GM12873 (cell line): ENCODE measurements at regions not wholly inside any gene's neighbourhood (a gene's known extent, or its start where the extent isn't known, plus 50 kb on each side); places are given as distances from the start of the nearest gene placed in this dataset.

Experiments
- TF ChIP-seq, protein P1 (sequence below): IDR thresholded peaks from 2 replicates; pipeline ENCODE4 v1.5.1; 2012; ENCODE audit warnings: low read depth, mild to moderate bottlenecking, moderate library complexity, low read length, control low read depth; ENCODE audit not compliant: insufficient read depth; ENCODE audit errors: missing control alignments

DNA sequence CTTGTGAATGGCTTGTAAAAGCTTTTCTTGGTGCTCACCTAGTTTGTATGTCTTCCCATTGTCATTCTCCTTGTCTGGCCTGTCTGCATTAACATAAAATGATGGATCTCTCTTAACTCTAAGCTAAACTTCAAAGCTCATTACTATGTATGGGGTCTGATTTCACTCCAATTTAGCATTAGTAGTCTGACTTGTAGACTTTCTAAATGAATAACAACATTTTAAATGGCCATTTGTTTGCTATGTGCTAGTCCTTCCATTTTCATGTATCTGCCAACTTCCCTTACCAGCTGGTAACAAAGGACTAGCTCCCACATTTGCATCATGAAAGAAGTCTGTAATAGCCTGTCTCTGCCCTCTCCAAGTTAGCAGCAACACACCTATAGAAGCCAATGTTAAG, 324.2 kb upstream of the RGPD4 start:
- TF ChIP-seq, protein P1, sequence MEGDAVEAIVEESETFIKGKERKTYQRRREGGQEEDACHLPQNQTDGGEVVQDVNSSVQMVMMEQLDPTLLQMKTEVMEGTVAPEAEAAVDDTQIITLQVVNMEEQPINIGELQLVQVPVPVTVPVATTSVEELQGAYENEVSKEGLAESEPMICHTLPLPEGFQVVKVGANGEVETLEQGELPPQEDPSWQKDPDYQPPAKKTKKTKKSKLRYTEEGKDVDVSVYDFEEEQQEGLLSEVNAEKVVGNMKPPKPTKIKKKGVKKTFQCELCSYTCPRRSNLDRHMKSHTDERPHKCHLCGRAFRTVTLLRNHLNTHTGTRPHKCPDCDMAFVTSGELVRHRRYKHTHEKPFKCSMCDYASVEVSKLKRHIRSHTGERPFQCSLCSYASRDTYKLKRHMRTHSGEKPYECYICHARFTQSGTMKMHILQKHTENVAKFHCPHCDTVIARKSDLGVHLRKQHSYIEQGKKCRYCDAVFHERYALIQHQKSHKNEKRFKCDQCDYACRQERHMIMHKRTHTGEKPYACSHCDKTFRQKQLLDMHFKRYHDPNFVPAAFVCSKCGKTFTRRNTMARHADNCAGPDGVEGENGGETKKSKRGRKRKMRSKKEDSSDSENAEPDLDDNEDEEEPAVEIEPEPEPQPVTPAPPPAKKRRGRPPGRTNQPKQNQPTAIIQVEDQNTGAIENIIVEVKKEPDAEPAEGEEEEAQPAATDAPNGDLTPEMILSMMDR: no peak

DNA sequence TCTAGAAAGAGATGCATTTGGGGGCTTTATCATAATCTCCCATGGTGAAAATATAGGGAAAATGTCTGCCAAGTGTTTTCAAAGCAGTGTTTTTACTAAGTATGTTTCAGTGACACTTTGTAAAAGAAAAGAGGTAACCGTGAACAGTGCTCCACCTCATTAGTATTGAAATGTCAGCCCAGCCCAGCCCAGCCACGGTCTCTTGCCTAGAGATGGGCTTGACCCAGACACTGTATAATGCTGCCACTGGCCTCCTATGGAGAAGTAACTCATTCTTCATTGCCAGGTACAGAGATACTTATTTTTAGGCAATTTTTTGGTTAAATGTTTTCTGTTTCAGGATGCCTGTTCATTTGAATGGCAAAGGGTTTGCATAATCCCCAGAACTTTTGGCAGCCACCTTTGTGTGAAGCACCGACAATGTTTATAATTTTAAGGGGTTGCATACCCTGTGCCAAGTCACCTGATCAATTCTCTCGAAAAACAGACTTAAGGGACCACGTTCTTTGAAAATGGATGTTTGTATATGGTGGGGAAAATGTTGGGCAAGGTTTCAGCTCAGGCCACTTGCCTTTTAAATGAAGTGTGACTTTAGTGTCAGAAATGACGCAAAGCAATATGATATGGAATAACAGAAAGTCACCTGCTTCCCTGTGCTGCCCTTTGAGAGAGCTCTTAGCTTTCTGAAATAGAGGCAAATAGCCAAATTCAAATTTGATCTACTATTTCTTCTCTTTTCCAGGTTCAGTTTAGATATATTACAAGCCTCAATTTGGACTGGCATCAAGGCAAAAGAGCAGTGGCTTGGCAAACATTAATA, 314.5 kb upstream of the RGPD4 start:
- TF ChIP-seq, protein P1: no peak

DNA sequence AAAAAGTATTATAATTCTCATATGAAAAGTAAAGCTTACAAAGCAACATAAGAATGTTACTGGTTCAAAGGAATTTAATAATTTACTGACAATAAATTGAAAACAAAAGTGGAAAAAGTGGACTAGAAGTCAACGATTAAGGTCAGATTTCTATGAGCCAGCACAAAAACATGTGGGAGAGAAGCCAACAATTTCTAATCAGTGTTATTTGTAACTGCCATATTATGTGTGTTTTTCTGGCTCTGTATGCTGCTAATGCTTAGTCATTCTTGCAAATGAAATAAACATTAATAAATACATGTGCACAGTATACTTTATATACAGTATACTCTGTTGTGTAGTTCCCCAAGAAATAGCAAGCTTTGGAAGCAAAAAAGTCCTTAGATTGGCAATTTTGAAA, 301.3 kb upstream of the RGPD4 start:
- TF ChIP-seq, protein P1: no peak

DNA sequence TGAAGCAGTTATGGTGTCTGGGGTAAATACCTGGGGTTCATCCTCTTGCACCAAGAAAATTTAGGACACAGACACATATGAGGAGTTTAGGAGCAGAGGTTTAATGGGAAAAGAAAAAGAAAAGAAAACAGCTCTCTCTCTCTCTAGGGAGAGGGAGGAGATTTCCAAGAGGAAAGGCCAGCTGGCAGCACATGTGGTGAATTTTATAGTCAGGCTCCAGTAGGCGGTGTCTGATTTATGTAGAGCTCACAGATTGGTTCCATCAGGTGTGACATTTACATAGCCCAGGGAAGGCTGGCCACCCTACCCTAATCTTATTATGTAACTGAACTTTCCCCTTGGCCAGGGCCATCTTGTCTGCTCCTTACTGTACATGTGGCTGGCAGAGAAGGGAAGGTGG, 297.5 kb upstream of the RGPD4 start:
- TF ChIP-seq, protein P1: no peak

DNA sequence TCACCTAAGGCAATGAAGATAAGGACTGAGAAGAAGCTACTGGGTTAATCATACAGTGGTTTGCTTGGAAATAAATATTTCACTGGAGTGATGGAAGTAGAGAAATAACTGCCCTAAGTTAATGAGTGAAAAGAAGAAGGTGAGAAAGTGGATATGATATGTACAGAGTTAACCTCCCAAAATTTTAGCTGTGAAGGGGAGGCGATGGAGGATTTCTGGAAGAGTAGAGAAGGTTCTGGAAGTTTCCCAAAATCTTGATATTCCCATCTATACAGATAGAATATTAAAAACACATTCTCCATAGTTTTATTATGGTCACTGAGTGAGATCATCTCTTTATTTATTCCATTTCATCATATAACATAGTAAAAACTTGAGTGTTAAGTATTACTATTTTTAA, 296.6 kb upstream of the RGPD4 start:
- TF ChIP-seq, protein P1: no peak

DNA sequence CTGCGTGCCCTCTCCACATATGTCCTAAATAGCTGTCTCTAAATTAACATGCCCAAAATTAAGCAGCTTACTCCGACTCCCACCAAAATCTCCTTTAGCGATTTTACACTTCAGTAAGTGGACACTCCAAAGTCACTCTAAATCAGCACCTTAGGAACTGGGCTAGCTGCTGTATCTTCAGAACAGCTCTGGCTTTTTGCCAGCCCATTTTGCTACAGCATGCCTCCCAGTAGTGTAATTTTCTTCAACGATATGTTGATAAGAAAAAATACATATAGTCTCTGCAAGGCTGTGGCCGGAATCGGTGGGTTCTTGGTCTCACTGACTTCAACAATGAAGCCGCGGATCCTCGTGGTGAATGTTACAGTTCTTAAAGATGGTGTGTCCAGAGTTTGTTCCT, 291.8 kb upstream of the RGPD4 start:
- TF ChIP-seq, protein P1: no peak

DNA sequence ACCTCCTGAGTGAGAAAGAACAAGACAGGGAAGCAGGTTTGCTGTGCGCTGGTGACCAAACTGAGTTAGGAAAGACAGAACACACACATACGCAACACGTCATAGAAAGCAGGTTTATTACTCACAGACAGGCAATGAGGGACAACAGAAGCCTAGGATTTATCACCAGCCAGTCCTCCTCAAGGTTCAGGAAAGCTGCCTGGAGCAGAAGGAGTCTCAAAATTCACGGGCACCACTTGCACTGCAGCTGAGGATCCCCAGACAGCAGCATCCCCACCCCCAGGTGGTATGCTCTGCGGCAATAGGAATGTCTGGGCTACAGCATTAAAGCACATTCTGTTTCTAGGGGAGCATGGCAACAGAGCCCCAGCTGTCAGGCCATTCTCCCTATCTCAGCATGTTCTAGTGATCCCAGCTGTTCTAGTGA, 284.4 kb upstream of the RGPD4 start:
- TF ChIP-seq, protein P1: no peak
